ENCODE measurements at regions not wholly inside any gene's neighbourhood (a gene's known extent, or its start where the extent isn't known, plus 50 kb on each side); places are given as distances from the start of the nearest gene placed in this dataset.
A peak's percentile ranks its signal among the peaks of the same experiment; 100 is the strongest.
"Not testable (repeated sequence)": the region's sequence is repeated elsewhere in the genome, so short reads cannot be mapped to it uniquely, and the experiment has no call there.

DNA sequence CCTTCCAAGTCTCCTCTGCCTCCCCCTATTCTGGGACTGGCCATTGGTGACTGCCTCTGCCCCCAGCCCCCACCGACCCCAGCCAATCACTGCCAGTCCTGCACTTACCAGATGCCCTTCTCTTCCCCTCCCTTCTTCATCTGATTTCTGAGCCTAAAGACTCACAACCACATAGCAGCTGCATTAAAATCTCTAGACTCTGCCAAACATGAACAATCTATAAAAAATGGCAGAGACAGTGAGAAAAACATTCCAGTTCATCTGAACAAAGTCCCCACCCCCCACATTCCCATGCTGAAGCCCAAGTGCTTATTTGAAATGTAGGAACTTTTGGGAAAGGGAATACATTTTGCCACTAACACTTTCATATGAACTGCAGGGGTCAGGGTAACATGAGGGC is 60.8 kb downstream of the KCTD12 start:
- H3K4me3 ChIP-seq (ENCODE audit: low read depth, low read length, poor library complexity, severe bottlenecking): no peak overlapping the region
- no peaks in the 10 kb centered on the region for H3K36me3 ChIP-seq (ENCODE audit: insufficient read depth, low read length, poor library complexity, severe bottlenecking)
- no peaks in the 10 kb centered on the region for H3K4me1 ChIP-seq (ENCODE audit: insufficient read depth, low read length, poor library complexity, severe bottlenecking)
- BruUV-seq (replicated peaks): no TSS peak
- no peak overlapping the region for H3K27ac ChIP-seq (ENCODE audit: low read depth, low read length, poor library complexity, severe bottlenecking)
- H3K9me3 ChIP-seq (ENCODE audit: low read depth, low read length, poor library complexity, severe bottlenecking): no peaks in the 10 kb centered on the region
- CTCF ChIA-PET: no interaction called here
- DNase-seq (ENCODE audit: low spot score): no peak
- POLR2A ChIA-PET (ENCODE audit: low non-redundant PET): no interaction called here
- intact Hi-C loops (cut with micrococcal nuclease; ENCODE audit: unreplicated experiment): no loop called here
- no peaks in the 10 kb centered on the region for H3K27me3 ChIP-seq (replicated peaks; ENCODE audit: insufficient read depth, low read depth, low read length, poor library complexity)
- no peak for TF ChIP-seq EZH2 (IDR thresholded peaks at IDR 0.05; ENCODE audit: borderline replicate concordance, low read depth, low read length, poor library complexity, severe bottlenecking)
- TF ChIP-seq, protein P1, sequence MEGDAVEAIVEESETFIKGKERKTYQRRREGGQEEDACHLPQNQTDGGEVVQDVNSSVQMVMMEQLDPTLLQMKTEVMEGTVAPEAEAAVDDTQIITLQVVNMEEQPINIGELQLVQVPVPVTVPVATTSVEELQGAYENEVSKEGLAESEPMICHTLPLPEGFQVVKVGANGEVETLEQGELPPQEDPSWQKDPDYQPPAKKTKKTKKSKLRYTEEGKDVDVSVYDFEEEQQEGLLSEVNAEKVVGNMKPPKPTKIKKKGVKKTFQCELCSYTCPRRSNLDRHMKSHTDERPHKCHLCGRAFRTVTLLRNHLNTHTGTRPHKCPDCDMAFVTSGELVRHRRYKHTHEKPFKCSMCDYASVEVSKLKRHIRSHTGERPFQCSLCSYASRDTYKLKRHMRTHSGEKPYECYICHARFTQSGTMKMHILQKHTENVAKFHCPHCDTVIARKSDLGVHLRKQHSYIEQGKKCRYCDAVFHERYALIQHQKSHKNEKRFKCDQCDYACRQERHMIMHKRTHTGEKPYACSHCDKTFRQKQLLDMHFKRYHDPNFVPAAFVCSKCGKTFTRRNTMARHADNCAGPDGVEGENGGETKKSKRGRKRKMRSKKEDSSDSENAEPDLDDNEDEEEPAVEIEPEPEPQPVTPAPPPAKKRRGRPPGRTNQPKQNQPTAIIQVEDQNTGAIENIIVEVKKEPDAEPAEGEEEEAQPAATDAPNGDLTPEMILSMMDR (conservative IDR thresholded peaks at IDR 0.05; ENCODE audit: low read depth, low read length): no peak

DNA sequence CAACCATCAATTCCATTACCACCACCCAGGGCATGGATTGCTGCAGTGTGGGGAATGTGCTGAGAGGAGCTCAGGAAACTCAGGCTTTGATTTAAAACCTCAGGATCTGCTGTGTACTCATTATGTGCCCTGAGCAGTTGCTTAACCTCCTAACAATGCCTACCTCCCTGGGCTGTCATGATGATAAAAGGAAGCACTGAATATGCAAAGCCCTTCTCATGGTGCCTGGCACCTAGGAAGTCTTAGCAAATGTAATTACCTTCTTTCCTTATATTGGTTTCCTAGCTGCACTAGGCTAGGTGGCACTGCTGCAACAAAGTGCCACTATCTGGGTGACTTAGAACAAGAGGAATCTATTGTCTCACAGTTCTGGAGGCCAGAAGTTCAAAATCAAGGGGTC is 62.2 kb downstream of the KCTD12 start:
- Histone ChIP-seq H3K4me1 (ENCODE audit: insufficient read depth, low read length, poor library complexity, severe bottlenecking) (no peaks in the 10 kb centered on the region), H3K36me3 (ENCODE audit: insufficient read depth, low read length, poor library complexity, severe bottlenecking) (no peaks in the 10 kb centered on the region), H3K9me3 (ENCODE audit: low read depth, low read length, poor library complexity, severe bottlenecking) (no peaks in the 10 kb centered on the region), H3K27ac (ENCODE audit: low read depth, low read length, poor library complexity, severe bottlenecking) (no peak overlapping the region), H3K27me3 (replicated peaks; ENCODE audit: insufficient read depth, low read depth, low read length, poor library complexity) (no peaks in the 10 kb centered on the region), H3K4me3 (ENCODE audit: low read depth, low read length, poor library complexity, severe bottlenecking) (no peak overlapping the region)
- TF ChIP-seq, protein P1 (conservative IDR thresholded peaks at IDR 0.05; ENCODE audit: low read depth, low read length): no peak
- no peak for TF ChIP-seq EZH2 (IDR thresholded peaks at IDR 0.05; ENCODE audit: borderline replicate concordance, low read depth, low read length, poor library complexity, severe bottlenecking)
- DNase-seq (ENCODE audit: low spot score): no peak
- ChIA-PET CTCF (interaction anchor here (0.5 to 0.6 kb wide), 2 partner anchors 84 to 123 kb away, joined by 4 to 6 read pairs; no protein-coding TSS in a partner anchor), POLR2A (ENCODE audit: low non-redundant PET) (no interaction called here)
- intact Hi-C loops (cut with micrococcal nuclease; ENCODE audit: unreplicated experiment): loop anchor here (5.0 kb wide), 1 partner anchor 78 kb away; no protein-coding TSS in a partner anchor
- no TSS peak for BruUV-seq (replicated peaks)

DNA sequence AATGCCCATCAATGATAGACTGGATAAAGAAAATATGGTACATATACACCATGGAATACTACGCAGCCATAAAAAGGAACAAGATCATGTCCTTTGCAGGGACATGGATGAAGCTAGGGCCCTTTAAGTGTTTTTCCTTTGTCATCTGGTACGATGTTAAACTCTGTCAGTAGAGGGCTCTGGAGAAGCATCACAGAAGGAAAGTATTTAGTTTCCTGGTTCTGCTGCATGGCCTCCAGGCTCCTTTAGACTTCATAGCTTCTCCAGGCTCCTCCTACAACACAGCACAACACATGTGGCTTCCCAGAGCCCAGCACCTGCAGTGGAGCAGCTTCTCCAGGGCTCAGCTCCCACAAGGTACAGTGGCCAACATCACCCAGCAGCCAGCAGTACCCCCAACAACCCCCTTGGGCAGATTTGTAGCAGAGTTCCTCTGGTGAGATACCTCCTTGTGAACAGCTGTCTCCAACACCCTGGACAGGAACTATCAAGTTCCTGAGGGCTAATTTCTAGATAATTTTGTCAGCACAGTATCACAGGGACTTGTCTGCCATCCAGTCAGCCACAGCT is 63.4 kb downstream of the KCTD12 start:
- DNase-seq (ENCODE audit: low spot score): peak; percentile 38
- ChIA-PET CTCF (interaction anchor here (0.6 kb wide), 1 partner anchor 56 kb away, joined by 8 read pairs; no protein-coding TSS in a partner anchor), POLR2A (ENCODE audit: low non-redundant PET) (interaction anchor here (0.6 kb wide), 1 partner anchor 689 kb away, joined by 4 read pairs; no protein-coding TSS in a partner anchor)
- Histone ChIP-seq H3K36me3 (ENCODE audit: insufficient read depth, low read length, poor library complexity, severe bottlenecking) (no peaks in the 10 kb centered on the region), H3K27me3 (replicated peaks; ENCODE audit: insufficient read depth, low read depth, low read length, poor library complexity) (no peaks in the 10 kb centered on the region), H3K27ac (ENCODE audit: low read depth, low read length, poor library complexity, severe bottlenecking) (no peak overlapping the region), H3K4me3 (ENCODE audit: low read depth, low read length, poor library complexity, severe bottlenecking) (no peak overlapping the region), H3K9me3 (ENCODE audit: low read depth, low read length, poor library complexity, severe bottlenecking) (no peaks in the 10 kb centered on the region), H3K4me1 (ENCODE audit: insufficient read depth, low read length, poor library complexity, severe bottlenecking) (no peaks in the 10 kb centered on the region)
- no peak for TF ChIP-seq EZH2 (IDR thresholded peaks at IDR 0.05; ENCODE audit: borderline replicate concordance, low read depth, low read length, poor library complexity, severe bottlenecking)
- TF ChIP-seq, protein P1 (conservative IDR thresholded peaks at IDR 0.05; ENCODE audit: low read depth, low read length): peak; percentile 29; the same call in 1 of the 2 replicates
- intact Hi-C loops (cut with micrococcal nuclease; ENCODE audit: unreplicated experiment): loop anchor here (5.0 kb wide), 1 partner anchor 80 kb away; no protein-coding TSS in a partner anchor
- no TSS peak for BruUV-seq (replicated peaks)

DNA sequence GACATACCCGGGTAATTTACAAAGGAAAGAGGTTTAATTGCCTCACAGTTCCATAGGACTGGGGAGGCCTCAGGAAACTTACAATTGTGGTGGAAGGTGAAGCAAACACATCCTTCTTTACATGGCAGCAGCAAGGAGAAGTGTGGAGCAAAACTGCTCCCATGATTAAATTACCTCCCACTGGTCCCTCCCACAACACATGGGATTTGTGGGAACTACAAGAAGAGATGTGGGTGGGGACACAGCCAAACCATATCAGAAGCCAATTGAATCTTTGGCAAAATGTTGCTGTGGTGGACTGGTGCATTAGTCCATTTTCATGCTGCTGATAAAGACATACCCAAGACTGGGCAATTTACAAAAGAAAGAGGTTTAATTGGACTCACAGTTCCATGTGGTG is 65.0 kb downstream of the KCTD12 start:
- H3K9me3 ChIP-seq (ENCODE audit: low read depth, low read length, poor library complexity, severe bottlenecking); BruUV-seq (replicated peaks); CTCF ChIA-PET; H3K4me3 ChIP-seq (ENCODE audit: low read depth, low read length, poor library complexity, severe bottlenecking); H3K27me3 ChIP-seq (replicated peaks; ENCODE audit: insufficient read depth, low read depth, low read length, poor library complexity); POLR2A ChIA-PET (ENCODE audit: low non-redundant PET); DNase-seq (ENCODE audit: low spot score); H3K4me1 ChIP-seq (ENCODE audit: insufficient read depth, low read length, poor library complexity, severe bottlenecking); H3K36me3 ChIP-seq (ENCODE audit: insufficient read depth, low read length, poor library complexity, severe bottlenecking); H3K27ac ChIP-seq (ENCODE audit: low read depth, low read length, poor library complexity, severe bottlenecking): not testable (repeated sequence)
- intact Hi-C loops (cut with micrococcal nuclease; ENCODE audit: unreplicated experiment): loop anchor here (5.0 kb wide), 1 partner anchor 81 kb away; no protein-coding TSS in a partner anchor

All from A673 (cell line).